Epidermal melanocyte (primary cell): ENCODE measurements at regions not wholly inside any gene's neighbourhood (a gene's known extent, or its start where the extent isn't known, plus 50 kb on each side); places are given as distances from the start of the nearest gene placed in this dataset.

Experiments
- DNase-seq: peaks from one replicate; pipeline ENCODE4 v3.0.0; 2011; ENCODE audit warnings: low spot score; ENCODE audit not compliant: insufficient read length

DNA sequence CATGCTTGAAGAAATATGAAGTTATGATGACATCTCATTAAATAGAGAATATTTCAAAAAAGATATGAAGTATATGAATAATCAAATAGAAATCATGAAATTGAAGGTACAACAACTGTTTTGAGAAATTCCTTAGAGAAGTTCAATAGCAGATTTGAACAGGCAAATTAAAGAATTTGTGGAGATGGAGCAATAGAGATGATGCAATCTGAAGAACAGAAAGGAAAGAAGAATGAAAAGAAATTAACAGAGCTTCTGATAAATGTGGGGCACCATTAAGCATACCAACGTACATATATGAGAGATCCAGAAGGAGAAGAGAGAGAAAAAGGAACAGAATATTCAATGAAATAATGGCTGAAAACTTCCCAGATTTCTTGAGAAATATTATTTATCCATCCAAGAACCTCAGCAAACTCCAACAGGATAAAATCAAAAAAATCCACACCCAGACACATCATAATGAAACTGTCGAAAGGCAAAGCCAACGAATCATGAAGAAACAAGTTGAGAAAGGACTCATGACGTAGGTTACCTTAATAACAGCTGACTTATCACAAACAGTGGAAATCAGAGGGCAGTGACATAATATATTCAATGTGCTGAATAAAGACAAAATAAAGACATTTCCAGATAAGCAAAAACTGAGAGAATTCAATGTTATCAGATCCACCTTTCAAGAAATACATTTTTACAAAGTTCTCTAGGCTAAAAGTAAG lies 297.2 kb upstream of the TARS1 start:
- no peak for DNase-seq

DNA sequence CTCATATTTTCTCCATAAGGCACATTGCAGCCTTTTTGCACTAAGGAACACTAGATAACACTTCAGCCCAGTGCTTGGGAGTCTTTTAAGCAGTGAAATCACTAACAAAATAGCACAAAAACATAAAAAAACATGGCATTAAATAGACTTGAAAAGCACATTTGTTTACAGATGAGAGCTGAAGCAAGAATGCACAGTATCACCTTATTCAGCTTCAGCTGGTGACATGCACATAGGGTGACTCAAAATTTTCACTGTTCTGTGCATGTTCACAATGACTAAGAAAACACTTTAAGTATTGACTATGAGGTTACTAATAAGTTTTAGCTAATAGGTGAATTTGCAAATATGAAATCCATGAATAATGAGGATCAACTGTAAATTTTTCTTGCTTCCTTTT lies 293.9 kb upstream of the TARS1 start:
- DNase-seq, result no peak

DNA sequence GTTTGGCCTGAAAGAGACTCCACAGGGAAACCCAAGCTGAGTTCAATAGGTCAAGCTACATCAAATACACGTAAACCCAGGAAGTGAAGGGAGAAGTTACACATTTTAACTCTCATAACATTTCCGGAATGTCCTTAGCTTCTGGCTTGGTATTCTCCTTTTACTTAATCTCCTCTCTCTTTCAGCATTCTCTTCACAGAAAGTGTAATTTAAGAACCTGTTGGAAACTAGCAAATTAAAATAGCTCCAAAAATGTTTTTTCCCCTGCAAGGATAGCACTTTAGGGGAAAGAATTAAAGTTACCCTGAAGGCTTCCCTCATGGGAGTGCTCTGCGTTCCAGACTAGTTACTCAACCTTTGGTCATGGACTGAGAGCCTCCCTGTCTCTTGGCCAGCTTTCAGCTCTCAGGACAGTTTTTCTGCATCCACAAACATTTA lies 292.7 kb upstream of the TARS1 start:
- no peak for DNase-seq

DNA sequence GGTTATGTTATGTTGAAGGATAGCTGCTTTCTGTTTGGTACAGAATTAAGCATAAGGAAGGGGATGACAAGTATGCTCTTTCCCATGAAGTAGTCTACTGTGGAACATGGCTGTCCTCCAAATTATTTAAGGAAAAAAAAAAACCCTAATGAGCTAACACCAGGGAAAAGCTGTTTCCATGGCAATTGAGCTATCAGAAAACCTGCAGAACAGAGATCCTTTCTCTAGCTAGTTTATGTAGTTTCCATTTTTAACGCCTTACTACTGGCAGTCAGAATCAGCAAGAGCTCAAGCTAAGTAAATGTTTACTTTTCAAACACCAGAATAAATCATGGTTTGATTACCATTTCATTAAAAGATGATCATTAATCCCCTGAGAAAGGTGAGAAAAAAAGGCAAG lies 287.4 kb upstream of the TARS1 start:
- no peak for DNase-seq

DNA sequence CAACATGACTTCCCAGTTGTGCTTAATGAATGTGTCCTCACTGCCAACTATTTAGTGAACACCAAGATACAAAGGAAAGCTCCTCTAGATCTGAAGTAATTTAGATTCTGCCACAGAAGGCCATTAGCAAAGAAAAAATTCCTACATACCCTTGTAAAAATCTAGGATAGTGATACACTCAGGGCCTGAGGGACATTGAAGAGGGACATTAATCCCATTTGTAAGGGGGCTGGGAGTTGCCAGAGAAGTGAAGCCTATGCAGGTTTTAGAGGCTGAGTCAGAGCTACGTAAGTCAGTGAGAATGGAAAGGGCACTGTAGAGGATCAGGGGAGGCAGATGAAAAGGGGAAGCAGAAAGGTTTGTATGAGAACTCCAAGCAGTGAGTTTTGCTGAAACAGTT lies 286.9 kb upstream of the TARS1 start:
- DNase-seq, result no peak

DNA sequence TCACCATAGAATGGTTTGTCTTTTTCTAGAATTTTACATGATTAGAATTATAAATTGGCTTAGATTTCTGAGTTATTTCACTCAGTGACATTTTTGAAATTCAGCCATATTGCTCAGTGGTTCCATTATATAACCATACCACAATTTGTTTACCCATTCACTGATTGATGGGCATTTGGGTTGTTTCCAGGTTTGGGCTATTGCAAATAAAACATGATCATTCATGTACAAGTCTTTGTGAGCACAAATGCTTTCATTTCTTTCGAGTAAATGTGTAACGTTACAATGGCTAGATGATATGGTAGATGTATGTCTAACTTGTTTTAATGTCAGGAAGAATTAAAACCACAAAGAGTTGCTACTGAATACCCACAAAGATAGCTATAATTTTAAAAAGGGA lies 279.9 kb upstream of the TARS1 start:
- DNase-seq, result no peak

DNA sequence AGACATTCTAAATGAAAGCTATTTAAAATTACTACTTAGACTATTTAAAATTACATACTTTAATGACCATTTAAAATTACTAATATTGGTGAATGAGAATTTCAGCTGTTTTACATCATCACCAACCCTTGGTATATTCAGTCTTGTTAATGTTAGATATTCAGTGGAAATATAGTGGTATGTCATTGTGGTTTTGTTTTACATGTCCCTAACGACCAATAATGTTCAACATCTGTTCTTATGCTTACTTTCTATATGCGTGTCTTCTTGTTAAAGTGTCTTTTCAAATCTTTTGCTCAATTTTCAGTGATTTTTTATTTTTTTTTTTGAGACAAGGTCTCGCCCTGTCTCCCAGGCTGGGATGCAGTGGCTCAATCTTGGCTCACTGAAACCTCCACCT lies 279.3 kb upstream of the TARS1 start:
- no peak for DNase-seq

DNA sequence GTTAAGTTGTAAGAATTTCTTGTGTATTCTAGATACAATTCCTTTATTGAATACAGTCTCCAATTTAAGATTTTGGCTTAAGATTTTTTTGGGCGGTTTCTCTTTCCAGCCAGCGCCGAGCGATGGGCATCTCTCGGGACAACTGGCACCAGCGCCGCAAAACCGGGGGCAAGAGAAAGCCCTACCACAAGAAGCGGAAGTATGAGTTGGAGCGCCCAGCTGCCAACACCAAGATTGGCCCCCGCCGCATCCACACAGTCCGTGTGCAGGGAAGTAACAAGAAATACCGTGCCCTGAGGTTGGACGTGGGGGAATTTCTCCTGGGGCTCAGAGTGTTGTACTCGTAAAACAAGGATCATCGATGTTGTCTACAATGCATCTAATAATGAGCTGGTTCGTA lies 278.7 kb upstream of the TARS1 start:
- no peak for DNase-seq

DNA sequence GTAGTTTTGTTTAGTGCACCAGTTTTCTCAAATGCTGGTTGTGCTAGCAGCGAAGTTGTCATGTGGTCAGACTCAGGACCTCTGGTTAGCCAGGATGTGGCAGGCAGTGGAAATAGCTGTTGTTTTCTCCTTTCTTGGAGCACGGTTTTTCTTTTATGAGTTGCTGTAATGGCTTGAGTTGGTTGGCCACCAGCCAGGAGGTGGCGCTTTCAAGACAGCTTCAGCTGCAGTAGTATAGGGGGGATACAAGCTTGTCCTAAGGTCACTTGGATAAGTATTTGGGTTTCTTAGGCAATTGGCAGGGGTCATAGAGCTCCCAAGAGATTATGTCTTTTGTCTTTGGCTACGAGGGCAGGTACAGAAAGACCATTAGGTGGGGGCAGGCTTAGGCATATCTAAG lies 274.2 kb upstream of the TARS1 start:
- DNase-seq, result no peak

DNA sequence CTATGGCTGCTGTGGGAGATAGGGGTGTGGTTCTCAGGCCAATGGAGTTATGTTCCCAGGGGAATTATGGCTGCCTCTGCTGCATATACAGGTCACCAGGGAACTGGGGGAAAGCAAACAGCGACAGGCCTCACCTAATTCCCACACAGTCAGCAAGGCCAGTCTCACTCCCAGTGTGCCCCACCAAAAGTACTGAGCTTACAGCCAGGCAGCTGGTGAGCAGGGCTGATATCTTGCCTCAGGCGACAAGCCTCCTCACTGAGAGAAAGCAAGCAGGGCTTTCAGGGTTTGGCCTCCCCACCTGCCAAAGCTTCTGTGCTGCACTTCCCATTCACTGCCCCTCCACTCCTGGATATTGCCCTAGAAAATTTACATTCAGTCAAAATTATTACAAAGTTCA lies 273.8 kb upstream of the TARS1 start:
- DNase-seq, result no peak

DNA sequence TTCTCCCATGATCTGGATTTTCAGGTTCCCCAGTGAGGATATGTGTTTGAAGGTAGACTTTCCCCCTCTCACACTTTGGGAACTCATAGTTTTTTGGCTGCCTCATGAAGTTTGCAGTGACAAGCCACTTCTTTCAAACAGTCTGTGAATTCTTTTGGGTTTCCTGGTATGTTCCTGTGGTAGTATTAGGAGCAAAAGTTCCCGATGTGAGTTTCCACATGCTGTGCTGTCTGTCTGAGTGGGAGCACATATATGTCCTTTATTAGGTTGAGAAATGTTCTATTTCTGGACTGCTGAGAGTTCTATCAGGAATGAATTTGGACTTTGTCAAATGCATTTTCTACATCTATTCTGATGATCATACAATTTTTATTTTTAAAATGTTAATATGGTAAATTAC lies 273.2 kb upstream of the TARS1 start:
- DNase-seq, result no peak

DNA sequence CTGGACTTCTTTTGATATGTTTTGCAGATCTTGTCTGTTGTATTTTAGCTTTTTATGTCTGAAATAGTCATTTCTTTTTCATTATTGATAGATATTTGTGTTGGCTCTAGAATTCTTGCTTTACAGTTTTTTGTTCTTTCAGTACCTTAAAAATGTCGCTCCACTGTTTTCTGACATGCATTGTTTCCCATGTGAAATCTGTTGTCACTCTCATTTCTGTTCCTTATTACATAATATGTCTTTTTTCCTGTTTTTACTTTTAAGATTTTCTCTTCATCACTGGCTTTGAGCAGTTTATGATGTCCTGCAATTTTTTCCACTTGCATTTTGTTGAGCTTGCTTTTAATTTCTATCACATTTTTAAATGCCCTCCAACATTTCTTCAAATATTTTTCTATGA lies 270.4 kb upstream of the TARS1 start:
- no peak for DNase-seq

DNA sequence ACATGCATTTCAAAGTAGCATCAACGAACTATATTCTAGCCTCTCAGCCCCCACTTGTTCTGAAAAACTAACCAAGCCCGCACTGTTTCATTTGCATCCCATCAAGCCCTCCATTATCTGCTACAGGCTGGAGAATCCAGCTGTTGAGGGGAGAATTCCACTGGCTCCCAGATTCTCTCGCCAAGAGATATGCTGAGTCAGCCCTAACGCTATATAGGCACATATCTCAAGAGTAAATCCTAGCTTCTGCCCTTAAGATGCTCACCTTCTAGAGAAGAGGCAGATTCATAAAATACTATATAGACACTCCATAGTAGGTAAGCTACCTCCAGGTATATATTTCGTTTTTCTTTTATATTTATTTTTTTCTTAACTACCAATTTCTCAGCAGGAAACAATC lies 266.4 kb upstream of the TARS1 start:
- no peak for DNase-seq

DNA sequence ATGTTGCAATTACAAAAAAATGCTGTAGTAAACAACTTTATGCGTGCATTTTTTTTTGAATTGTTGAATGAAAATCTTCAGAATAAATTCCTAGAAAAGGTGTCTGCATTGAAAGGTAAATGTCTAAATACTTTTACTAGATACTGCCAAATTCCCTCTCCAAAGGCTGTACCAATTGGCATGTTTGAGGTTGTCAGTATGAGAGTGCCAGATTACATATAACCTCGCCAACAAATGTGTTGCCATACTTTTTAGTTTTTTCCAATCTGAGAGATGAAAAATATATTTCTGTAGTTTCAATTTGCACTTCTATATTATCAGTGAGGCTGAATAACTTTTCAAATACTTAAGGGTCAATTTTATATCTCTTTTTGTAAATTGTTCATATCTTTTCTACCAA lies 261.5 kb upstream of the TARS1 start:
- DNase-seq, result no peak

DNA sequence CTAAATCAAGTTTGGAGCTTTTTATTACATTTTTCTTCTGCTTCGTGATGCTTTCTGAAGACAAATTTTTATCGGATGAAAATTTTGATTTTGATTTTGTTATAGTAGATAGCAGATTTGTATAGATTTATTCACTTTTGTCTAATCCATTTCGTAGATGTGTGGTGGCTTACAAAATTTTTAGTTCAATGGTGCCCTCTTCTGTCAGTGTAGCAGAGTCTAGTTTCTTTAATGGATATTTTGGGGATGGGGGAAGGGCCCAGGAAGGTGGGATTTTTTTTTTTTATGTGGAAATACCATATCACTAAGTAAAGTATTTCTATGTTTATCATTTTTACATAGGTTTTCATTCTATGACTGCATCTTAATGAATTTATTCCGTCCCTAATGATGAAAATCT lies 259.9 kb upstream of the TARS1 start:
- no peak for DNase-seq

DNA sequence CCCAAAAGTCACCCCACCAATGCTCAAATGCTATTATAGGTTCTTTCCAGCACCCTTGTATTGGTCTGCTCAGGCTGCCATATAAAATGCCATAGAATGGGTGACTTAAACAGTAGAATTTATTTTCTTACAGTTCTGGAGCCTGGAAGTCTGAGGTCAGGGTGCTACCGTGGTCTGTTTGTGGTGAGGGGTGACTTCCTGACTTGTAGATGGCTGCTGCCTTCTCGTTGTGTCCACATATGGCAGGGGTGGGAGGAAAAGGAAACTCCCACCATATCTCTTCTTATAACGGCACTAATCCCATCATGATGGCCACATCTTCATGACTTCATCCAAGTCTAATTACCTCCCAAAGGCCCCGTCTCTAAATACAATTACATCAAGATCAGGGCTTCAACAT lies 257.8 kb upstream of the TARS1 start:
- DNase-seq, result no peak

DNA sequence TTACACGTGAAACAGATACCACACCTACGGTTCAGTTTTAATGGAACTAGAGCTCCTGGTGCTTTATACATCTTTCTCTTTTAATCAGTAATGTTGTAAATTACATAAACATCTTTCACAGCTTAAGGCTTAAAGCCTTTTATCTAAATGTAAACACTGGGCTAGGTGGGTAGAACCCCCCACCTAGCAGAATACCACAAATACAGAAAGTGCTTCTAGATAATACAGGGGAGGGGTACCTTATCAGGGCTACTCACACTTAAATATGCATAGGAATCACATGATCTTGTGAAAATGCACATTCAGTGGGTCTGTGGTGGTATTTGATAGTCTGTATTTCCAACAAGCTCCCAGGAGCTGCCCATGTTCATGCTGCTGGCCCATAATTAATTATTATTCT lies 256.4 kb upstream of the TARS1 start:
- DNase-seq, result no peak

DNA sequence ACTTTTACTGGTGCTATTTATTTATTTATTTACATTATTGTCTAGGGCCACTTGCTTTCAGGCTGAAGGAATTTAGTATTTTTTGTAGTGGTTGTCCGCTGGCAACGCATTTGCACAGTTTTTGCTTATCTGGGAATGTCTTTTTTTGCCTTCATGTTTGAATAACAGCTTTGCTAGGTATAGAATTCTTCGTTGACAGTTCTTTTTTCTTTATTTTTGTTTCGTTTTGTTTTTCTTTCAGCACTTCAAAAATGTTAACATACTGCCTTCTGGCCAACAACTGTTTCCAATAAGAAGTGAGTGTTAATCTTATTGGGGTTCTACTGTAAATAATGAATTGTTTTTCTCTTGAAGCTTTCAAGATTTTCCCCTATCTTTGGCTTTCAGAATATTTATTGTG lies 252.7 kb upstream of the TARS1 start:
- DNase-seq, result no peak

DNA sequence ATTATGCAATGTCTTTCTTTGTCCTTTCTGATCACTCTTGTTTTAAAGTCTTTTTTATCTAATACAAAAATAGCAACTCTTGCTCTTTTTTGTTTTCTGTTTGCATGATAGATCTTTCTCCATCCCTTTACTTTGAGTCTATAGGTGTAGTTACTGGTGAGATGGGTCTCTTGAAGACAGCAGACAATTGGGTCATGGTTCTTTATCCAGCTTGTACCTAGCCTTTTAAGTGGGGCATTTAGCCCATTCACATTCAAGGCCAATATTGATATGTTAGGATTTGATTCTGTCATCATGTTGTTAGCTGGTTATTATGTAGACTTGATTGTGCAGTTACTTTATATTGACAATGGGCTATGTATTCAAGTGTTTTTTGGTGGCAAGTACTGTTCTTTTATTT lies 245.9 kb upstream of the TARS1 start:
- DNase-seq, result no peak

DNA sequence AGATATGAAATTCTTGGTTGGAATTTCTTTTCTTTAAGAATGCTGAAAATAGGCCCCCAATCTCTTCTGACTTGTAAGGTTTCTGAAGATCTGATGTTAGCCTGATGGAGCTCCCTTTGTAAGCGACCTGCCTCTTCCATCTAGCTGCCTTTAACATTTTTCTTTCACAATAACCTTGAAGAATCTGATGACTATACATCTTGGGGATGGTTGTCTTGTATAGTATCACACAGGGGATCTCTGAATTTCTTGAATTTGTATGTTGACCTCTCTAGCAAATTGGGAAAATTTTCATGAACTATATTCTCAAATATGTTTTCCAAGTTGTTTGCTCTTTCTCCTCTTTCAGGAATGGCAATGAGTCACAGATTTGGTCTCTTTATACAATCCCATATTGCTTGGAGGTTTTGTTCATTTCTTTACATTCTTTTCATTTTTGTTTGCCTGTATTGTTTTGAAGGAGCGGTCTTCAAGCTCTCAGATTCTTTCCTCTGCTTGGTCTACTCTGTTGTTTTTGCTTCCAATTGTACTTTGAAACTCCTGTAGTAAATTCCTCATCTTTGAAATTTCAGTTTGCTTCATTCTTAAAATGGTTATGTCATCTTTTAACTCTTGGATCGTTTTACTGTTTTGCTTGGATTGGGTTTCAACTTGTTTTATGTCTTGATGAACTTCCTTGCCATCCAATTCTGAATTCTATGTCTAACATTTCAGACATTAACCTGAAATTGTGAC lies 245.2 kb upstream of the TARS1 start:
- no peak for DNase-seq

DNA sequence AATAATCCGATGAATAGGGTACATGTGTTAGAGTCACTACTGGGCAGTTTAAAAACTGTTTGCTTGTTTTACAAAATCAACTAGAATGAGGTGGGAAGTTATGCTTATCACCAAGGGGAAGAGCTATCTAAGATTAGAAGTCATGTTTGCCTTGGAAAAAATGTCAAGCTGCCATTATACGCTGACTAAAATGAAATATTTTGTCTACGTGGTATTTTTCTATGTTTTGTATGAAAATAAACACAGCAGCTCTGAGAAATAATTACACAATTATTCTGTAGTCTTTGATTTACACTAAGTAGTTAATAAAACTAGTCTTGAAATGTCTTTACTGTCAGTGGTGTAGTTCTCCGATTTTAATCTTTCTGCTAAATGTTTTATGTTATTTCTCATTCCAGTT lies 241.9 kb upstream of the TARS1 start:
- DNase-seq, result no peak

DNA sequence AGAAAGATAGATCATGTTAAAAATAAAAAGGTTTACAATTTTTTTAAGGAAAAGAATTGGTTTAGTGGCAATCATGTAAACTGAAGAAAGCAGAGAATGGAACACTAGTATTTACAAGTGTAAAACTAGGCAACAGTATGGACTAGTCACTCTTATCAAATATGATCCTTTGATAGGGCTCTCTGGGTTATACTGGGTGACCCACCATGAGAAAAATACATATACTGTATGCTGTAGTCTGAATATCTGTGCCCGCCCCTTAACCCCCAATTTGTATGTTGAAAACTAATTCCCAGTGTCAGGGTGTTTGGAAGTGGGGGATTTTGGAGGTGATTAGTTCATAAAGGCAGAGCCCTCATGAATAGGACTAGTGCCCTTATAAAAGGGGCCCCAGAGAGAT lies 236.8 kb upstream of the TARS1 start:
- no peak for DNase-seq

DNA sequence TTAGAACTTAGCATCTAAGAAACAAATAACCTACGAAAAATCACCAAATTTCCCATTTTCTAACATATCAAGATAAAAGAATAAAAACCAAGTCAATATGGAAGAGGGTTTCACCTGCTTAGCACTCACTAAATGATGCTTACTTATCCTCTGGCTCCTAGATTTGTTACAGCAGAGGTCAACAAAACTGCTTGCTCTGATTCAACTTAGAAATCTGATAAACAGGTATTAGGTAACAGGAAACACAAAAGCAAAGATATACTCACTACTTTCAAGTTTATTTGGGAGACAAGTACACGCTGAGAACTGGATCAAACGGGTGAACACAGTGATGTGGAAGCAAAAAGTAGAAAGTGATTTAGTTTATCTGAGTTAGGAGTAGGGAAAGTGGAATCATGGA lies 235.7 kb upstream of the TARS1 start:
- DNase-seq, result no peak
